SK-N-MC (cell line): ENCODE measurements at regions not wholly inside any gene's neighbourhood (a gene's known extent, or its start where the extent isn't known, plus 50 kb on each side); places are given as distances from the start of the nearest gene placed in this dataset.

Experiments used
- DNase-seq: peaks from one replicate; pipeline ENCODE4 v3.0.0-alpha.2; 2011; ENCODE audit warnings: low read depth, low spot score
- H3K27ac ChIP-seq: fragments of 200-600 bp; sonication (generic); 2 replicates; pipeline ENCODE4 v1.5.1; 2016; ENCODE audit warnings: mixed run types
- H3K36me3 ChIP-seq: fragments of 200-600 bp; sonication (generic); 2 replicates; pipeline ENCODE4 v1.6.1; 2017; ENCODE audit warnings: antibody characterized with exemption, low read length, mixed read lengths; ENCODE audit not compliant: insufficient read depth
- H3K4me3 ChIP-seq: fragments of 200-600 bp; sonication (generic); 2 replicates; pipeline ENCODE4 v1.5.1; 2016
- H3K9ac ChIP-seq: fragments of 200-600 bp; sonication (generic); 2 replicates; pipeline ENCODE4 v1.8.0; 2017; ENCODE audit warnings: mixed run types, mixed read lengths; ENCODE audit not compliant: insufficient read length
- H3K9me3 ChIP-seq: fragments of 200-600 bp; sonication (generic); 2 replicates; pipeline ENCODE4 v1.6.1; 2017; ENCODE audit warnings: low read depth, mild to moderate bottlenecking, antibody characterized with exemption, low read length, moderate library complexity, mixed read lengths
- EZH2 ChIP-seq: fragments of 200-600 bp; sonication (generic); IDR thresholded peaks from one replicate; pipeline ENCODE4 v1.6.1; 2017; ENCODE audit warnings: antibody characterized with exemption
- FOXP2 ChIP-seq: optimal IDR thresholded peaks from 2 replicates; pipeline ENCODE3; 2011; ENCODE audit warnings: mild to moderate bottlenecking, moderate library complexity; ENCODE audit not compliant: insufficient read depth; ENCODE audit errors: extremely low read length, control extremely low read depth
- POLR2AphosphoS5 ChIP-seq: IDR thresholded peaks from 2 replicates; pipeline ENCODE4 v1.6.1; 2012; ENCODE audit warnings: mild to moderate bottlenecking, low read depth, low read length, borderline replicate concordance

DNA sequence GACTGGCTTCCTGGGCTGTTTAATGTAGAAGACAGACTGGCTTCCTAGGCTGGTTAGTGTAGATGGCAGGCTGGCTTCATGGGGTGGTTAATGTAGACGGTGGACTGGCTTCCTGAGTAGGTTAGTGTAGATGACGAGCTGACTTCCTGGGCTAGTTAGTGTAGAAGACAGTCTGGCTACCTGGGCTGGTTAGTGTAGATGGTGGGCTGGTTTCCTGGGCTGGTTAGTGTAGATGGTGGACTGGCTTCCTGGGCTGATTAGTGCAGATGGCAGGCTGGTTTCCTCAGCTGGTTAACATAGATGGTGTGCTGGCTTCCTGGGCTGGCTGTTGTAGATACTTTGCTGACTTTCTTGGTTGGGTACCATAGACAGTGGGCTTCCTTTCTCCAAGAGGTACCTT is 122.9 kb upstream of the PPP2R2D start:
- no peak for TF ChIP-seq EZH2
- TF ChIP-seq FOXP2: no peak
- TF ChIP-seq POLR2AphosphoS5: no peak
- Histone ChIP-seq H3K9ac (no peak overlapping the region), H3K4me3 (no peak overlapping the region), H3K27ac (no peak overlapping the region), H3K9me3 (no peaks in the 10 kb centered on the region), H3K36me3 (no peaks in the 10 kb centered on the region)
- DNase-seq: no peak

DNA sequence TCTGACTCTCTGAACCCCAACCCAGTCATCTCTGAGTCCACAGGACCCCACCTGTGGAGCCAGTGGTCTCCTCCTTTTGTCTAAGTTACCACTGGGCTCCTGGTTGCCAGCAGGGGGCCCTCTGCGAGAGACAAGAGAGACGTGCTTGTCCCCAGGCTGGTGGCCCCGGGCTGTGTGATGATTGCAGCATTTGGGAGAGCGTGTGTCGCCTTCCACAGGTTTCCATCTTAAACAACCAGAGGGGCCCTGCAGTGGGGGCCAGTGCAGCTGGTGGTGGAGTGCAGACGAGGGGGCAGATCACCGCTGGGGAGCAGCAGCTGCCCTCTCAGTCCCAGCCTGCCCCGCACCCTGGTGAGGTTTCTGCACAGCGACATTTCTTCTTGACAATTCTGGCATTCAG is 122.4 kb upstream of the PPP2R2D start:
- Histone ChIP-seq H3K9me3 (no peaks in the 10 kb centered on the region), H3K36me3 (no peaks in the 10 kb centered on the region), H3K27ac (no peak overlapping the region), H3K4me3 (no peak overlapping the region), H3K9ac (no peak overlapping the region)
- TF ChIP-seq FOXP2 (no peak), POLR2AphosphoS5 (no peak), EZH2 (no peak)
- no peak for DNase-seq

DNA sequence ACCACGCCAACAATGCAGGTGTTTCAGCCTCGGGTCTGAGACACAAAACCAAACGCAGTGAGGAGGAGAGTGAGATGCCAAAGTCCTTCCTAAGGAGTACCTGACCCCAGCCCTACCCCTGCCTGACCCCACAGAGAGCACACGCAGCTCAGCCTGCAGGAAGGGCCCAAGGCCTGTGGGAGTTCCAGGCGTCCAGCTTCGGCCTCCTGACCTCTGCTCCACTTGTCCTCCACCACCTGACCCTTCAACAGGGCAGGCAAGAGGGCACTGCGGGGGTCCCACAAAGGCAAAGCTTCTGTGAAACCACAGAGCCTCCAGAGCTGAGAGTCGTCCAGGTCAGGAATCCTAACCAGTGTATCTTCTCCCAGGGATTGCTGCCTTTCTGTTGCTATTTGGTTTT is 122.0 kb upstream of the PPP2R2D start:
- Histone ChIP-seq H3K9me3 (no peaks in the 10 kb centered on the region), H3K9ac (no peak overlapping the region), H3K27ac (no peak overlapping the region), H3K36me3 (no peaks in the 10 kb centered on the region), H3K4me3 (no peak overlapping the region)
- no peak for TF ChIP-seq POLR2AphosphoS5
- no peak for TF ChIP-seq FOXP2
- no peak for TF ChIP-seq EZH2
- DNase-seq: no peak

DNA sequence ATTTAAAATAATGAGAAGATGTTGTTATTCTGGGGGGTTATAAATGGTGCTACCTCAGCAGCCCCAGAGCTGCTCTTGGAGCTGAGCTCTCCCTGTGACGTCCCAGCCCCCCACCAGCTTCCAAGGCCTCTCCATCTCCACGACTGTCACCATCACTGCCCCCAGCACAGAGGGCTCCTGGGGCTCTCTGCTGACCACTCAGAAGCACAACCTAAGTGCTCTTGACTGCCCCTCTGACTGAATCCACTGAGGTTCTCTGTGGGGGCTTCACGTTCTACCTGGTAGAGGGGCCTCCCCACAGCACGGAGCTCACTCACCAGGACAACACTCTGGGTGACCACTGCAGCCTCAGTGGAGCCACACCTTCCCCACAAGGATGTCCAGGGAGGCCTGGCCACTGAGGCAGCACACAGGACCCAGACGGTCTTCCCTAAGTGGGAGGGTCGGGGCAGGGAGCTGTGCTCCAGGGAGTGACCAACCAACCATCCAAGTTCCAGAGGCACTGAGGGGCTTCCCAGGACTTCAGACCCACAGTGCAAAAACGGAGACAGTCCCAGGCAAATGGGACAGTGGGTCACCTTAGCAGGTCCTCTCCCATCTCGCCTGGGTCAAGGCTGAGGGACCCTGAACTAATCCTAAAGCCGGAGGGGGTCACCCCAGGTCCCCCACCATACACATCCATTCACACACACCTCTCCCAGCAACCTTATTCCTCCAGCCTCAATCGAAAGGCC is 121.0 kb upstream of the PPP2R2D start:
- H3K27ac ChIP-seq: no peak overlapping the region
- DNase-seq: no peak
- no peak overlapping the region for H3K9ac ChIP-seq
- H3K4me3 ChIP-seq: no peak overlapping the region
- no peaks in the 10 kb centered on the region for H3K9me3 ChIP-seq
- no peaks in the 10 kb centered on the region for H3K36me3 ChIP-seq
- TF ChIP-seq EZH2 (no peak), POLR2AphosphoS5 (no peak), FOXP2 (no peak)

DNA sequence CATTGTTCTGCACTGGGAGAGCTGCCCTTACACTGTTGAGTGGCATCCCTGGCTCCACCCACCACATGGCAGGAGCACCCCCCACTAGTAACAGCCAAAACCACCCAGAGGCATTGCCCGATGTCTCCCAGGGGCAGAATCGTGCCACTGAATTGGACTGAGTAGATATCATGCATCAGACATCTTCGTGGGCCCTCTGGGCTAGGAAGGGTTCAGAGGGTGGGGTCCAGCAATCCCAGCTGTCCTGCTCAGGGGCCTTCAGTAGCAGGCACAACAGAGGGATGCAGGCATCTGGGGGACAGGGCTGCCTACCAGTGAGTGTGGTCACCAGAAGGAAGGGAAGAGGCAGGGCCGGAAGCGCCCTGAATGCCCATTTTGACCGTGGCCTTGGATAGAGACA is 119.7 kb upstream of the PPP2R2D start:
- Histone ChIP-seq H3K9me3 (no peaks in the 10 kb centered on the region), H3K36me3 (no peaks in the 10 kb centered on the region), H3K27ac (no peak overlapping the region), H3K9ac (no peak overlapping the region), H3K4me3 (no peak overlapping the region)
- no peak for TF ChIP-seq POLR2AphosphoS5
- TF ChIP-seq FOXP2: no peak
- no peak for TF ChIP-seq EZH2
- no peak for DNase-seq

DNA sequence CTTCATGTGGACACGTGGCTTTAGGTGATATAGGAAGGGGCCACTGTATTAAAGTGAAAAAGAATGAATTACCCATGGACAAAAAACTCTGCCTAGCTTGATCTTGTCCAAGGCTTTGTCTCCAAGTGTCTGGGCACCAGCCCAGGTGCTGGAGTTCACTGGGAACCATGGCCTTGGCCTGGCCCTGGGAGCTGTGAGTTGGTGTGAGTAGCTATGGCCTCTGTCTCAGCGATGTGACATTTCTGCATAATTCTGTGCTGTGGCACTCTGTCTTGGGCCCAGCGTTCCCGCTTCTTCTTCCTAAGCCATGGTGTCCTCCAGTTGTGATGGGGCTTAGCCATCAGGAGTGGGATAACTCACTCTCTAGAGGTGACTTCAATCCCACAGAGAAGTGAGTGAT is 119.0 kb upstream of the PPP2R2D start:
- H3K9me3 ChIP-seq: no peaks in the 10 kb centered on the region
- no peaks in the 10 kb centered on the region for H3K36me3 ChIP-seq

DNA sequence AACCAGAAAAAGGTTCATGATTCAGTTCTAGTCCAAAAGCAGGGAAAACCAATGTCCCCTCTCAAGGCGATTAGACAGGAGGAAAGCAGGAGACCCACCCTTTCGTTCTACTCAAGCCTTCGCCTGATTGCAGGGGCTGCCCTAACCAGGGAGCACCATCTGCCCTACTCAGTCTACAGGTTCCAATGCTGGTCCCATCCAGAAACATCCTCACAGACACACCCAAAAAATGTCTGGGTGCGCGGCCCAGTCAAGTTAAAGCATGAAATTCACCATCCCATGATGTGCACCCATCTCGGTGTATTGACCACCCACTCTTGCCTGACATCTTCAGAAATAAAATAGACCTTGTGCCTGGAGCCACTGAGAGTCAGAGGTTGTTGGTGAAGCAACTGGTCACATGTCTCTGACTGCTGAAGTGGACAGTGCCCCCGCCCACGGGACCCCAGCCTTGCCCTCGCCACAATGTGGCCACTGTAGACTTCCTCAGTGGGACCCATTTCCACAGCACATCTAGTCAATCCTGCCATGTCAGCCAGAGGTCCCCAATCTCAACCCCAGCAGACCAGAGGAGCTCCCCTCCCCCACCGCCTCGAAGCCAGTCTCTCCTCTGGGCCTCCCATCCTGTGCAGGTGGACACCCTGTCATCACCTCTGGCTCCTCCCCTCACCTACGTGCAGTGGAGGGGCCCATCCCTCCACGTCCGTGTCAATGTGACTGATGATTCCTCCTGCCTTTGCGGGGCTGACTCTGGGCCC is 116.3 kb upstream of the PPP2R2D start:
- no peaks in the 10 kb centered on the region for H3K36me3 ChIP-seq
- no peak overlapping the region for H3K4me3 ChIP-seq
- TF ChIP-seq POLR2AphosphoS5: no peak
- TF ChIP-seq EZH2: no peak
- no peak for TF ChIP-seq FOXP2
- no peaks in the 10 kb centered on the region for H3K9me3 ChIP-seq
- DNase-seq: no peak
- H3K27ac ChIP-seq: no peak overlapping the region
- no peak overlapping the region for H3K9ac ChIP-seq

More for the DNA sequence above, 119.0 kb upstream of the PPP2R2D start:
- DNase-seq: no peak
- no peak overlapping the region for H3K4me3 ChIP-seq
- H3K27ac ChIP-seq: no peak overlapping the region
- H3K9ac ChIP-seq: no peak overlapping the region
- TF ChIP-seq FOXP2 (no peak), POLR2AphosphoS5 (no peak), EZH2 (no peak)

DNA sequence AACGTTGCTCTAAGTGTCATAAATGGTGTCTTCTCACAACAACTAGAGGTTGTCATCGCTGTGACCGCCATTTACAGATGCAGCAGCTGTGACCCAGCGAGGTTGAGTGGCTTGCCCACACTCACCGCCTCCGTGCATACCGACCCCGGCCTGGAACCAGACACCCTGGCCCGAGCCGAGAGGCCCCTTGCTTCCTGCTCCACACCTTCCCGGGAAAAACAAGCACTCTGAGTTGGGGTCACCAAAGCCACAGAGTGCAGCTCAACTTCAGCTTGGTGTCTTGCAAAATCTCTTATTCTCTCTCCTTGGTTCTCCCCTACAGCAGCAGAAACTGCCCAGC is 115.7 kb upstream of the PPP2R2D start:
- DNase-seq: no peak
- H3K4me3 ChIP-seq: no peak overlapping the region
- no peaks in the 10 kb centered on the region for H3K9me3 ChIP-seq
- H3K27ac ChIP-seq: no peak overlapping the region
- H3K9ac ChIP-seq: no peak overlapping the region
- TF ChIP-seq EZH2 (no peak), FOXP2 (no peak), POLR2AphosphoS5 (no peak)
- H3K36me3 ChIP-seq: no peaks in the 10 kb centered on the region
